GM10248 (cell line): ENCODE measurements at regions not wholly inside any gene's neighbourhood (a gene's known extent, or its start where the extent isn't known, plus 50 kb on each side); places are given as distances from the start of the nearest gene placed in this dataset.
"Not testable (repeated sequence)": the region's sequence is repeated elsewhere in the genome, so short reads cannot be mapped to it uniquely, and the experiment has no call there.

Source experiments
- CTCF ChIA-PET: fragments of 300-600 bp; sonication (Branson Sonifier 250); formaldehyde crosslinking; extraction: SDS; loops from one replicate; lab custom pipeline; 2021; ENCODE audit warnings: antibody characterized with exemption; lab: Yijun Ruan, JAX
- POLR2A ChIA-PET: fragments of 350-650 bp; sonication (Branson Sonifier 250); formaldehyde crosslinking; extraction: SDS; loops from one replicate; lab custom pipeline; 2020; ENCODE audit warnings: antibody characterized with exemption; lab: Yijun Ruan, JAX
- DNase-seq: peaks from one replicate; pipeline ENCODE4 v3.0.0; 2012; ENCODE audit errors: extremely low spot score
- CTCF ChIP-seq: IDR thresholded peaks from 2 replicates; pipeline ENCODE4 v1.5.1; 2012; ENCODE audit warnings: mild to moderate bottlenecking, low read depth; ENCODE audit errors: extremely low read depth, missing control alignments, control extremely low read depth

- no peak for TF ChIP-seq CTCF
- ChIA-PET POLR2A (no interaction called here), CTCF (no interaction called here)
- DNase-seq = no peak
Measured at GRCh38 chr12:115799610-115800009, 477.9 kb downstream of the MED13L start.

- no peak for DNase-seq
- TF ChIP-seq CTCF = no peak
- POLR2A ChIA-PET = no interaction called here
- CTCF ChIA-PET = no interaction called here
Measured at GRCh38 chr12:115798309-115798917, 479.1 kb downstream of the MED13L start.

- TF ChIP-seq CTCF = no peak
- no peak for DNase-seq
- POLR2A ChIA-PET = no interaction called here
- CTCF ChIA-PET = no interaction called here
Measured at GRCh38 chr12:115794659-115795081, 482.8 kb downstream of the MED13L start.

- ChIA-PET CTCF (interaction anchor here (1.3 kb wide), 1 partner anchor 19 kb away, joined by 3 read pairs; no protein-coding TSS in a partner anchor), POLR2A (no interaction called here)
- no peak for TF ChIP-seq CTCF
- no peak for DNase-seq
Measured at GRCh38 chr12:115791331-115791730, 486.2 kb downstream of the MED13L start.

GRCh38 chr12:115790526-115790925 lies 487.0 kb downstream of the MED13L start:
- no peak for TF ChIP-seq CTCF
- DNase-seq = no peak
- CTCF ChIA-PET = no interaction called here
- POLR2A ChIA-PET = no interaction called here

GRCh38 chr12:115786490-115786889 lies 491.0 kb downstream of the MED13L start:
- POLR2A ChIA-PET, CTCF ChIA-PET, DNase-seq: not testable (repeated sequence)

- DNase-seq = no peak
- no peak for TF ChIP-seq CTCF
- CTCF ChIA-PET = no interaction called here
- POLR2A ChIA-PET = no interaction called here
Measured at GRCh38 chr12:115785548-115785947, 491.9 kb downstream of the MED13L start.
